ENCODE measurements at regions not wholly inside any gene's neighbourhood (a gene's known extent, or its start where the extent isn't known, plus 50 kb on each side); places are given as distances from the start of the nearest gene placed in this dataset.
"Not testable (repeated sequence)": the region's sequence is repeated elsewhere in the genome, so short reads cannot be mapped to it uniquely, and the experiment has no call there.

GRCh38 chr7:150054242-150054641 is 180.5 kb downstream of the ATP6V0E2 start:
- not testable (repeated sequence) for TF ChIP-seq CTCF (IDR thresholded peaks at IDR 0.05 in 4 of 5, conservative IDR thresholded peaks at IDR 0.05 in 1 of 5); POLR2A (IDR thresholded peaks at IDR 0.05)
